ENCODE measurements at regions not wholly inside any gene's neighbourhood (a gene's known extent, or its start where the extent isn't known, plus 50 kb on each side); places are given as distances from the start of the nearest gene placed in this dataset.

- Histone ChIP-seq H3K36me3 (ENCODE audit: insufficient read depth, low read length) (no peaks in the 10 kb centered on the region), H3K9me3 (ENCODE audit: control insufficient read depth, insufficient read depth, low read length) (0 out of 2 replicates have a peak, but pooled peaks cover under 1% of the 10 kb centered on the region), H3K4me1 (ENCODE audit: insufficient read depth, low read length) (no peaks in the 10 kb centered on the region), H3K9ac (ENCODE audit: low read depth, low read length) (no peak overlapping the region)
Measured at GRCh38 chr12:115421796-115422709, 738.1 kb upstream of the TBX3 start.

- Histone ChIP-seq H3K36me3 (ENCODE audit: insufficient read depth, low read length) (no peaks in the 10 kb centered on the region), H3K9me3 (ENCODE audit: control insufficient read depth, insufficient read depth, low read length) (peaks cover 3% of the 10 kb centered on the region; the same call in 1 of the 2 replicates), H3K9ac (ENCODE audit: low read depth, low read length) (no peak overlapping the region), H3K4me1 (ENCODE audit: insufficient read depth, low read length) (no peaks in the 10 kb centered on the region)
Measured at GRCh38 chr12:115421350-115421749, 737.4 kb upstream of the TBX3 start.

GRCh38 chr12:115419145-115419646 is 735.2 kb upstream of the TBX3 start:
- H3K36me3 ChIP-seq (ENCODE audit: insufficient read depth, low read length), result no peaks in the 10 kb centered on the region
- H3K9ac ChIP-seq (ENCODE audit: low read depth, low read length), result no peak overlapping the region
- H3K9me3 ChIP-seq (ENCODE audit: control insufficient read depth, insufficient read depth, low read length), result peaks cover 3% of the 10 kb centered on the region; the same call in 1 of the 2 replicates
- H3K4me1 ChIP-seq (ENCODE audit: insufficient read depth, low read length), result no peaks in the 10 kb centered on the region

GRCh38 chr12:115417610-115418009 is 733.6 kb upstream of the TBX3 start:
- Histone ChIP-seq H3K36me3 (ENCODE audit: insufficient read depth, low read length) (no peaks in the 10 kb centered on the region), H3K9ac (ENCODE audit: low read depth, low read length) (no peak overlapping the region), H3K9me3 (ENCODE audit: control insufficient read depth, insufficient read depth, low read length) (peaks cover 3% of the 10 kb centered on the region; the same call in 1 of the 2 replicates), H3K4me1 (ENCODE audit: insufficient read depth, low read length) (no peaks in the 10 kb centered on the region)

DNA sequence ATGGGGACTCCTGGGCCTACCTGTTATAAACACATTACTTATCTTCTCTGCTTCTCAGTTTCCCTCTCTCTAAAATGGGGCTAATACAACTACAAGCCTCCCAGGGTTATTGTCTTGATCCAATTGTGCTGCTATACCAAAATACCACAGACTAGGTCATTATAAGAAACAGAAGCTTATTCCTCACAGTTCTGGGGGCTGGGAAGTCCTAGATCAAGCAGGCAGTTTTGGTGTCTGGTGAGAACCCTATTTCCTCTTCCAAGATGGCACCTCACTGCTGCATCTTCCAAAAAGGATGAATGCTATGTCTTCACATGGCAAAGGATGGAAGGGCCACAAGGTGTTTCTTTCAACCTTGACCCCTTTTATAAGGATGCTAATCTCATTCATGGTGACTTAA is 732.9 kb upstream of the TBX3 start:
- no peak overlapping the region for H3K9ac ChIP-seq (ENCODE audit: low read depth, low read length)
- peaks cover 1% of the 10 kb centered on the region; the same call in 1 of the 2 replicates for H3K4me1 ChIP-seq (ENCODE audit: insufficient read depth, low read length)
- H3K9me3 ChIP-seq (ENCODE audit: control insufficient read depth, insufficient read depth, low read length), result peaks cover 3% of the 10 kb centered on the region; the same call in 1 of the 2 replicates
- no peaks in the 10 kb centered on the region for H3K36me3 ChIP-seq (ENCODE audit: insufficient read depth, low read length)

- H3K4me1 ChIP-seq (ENCODE audit: insufficient read depth, low read length), result peaks cover 13% of the 10 kb centered on the region; the same call in 1 of the 2 replicates
- no peak overlapping the region for H3K9ac ChIP-seq (ENCODE audit: low read depth, low read length)
- H3K9me3 ChIP-seq (ENCODE audit: control insufficient read depth, insufficient read depth, low read length), result peaks cover 3% of the 10 kb centered on the region; the same call in 1 of the 2 replicates
- H3K36me3 ChIP-seq (ENCODE audit: insufficient read depth, low read length), result no peaks in the 10 kb centered on the region
Measured at GRCh38 chr12:115413626-115414025, 729.7 kb upstream of the TBX3 start.

DNA sequence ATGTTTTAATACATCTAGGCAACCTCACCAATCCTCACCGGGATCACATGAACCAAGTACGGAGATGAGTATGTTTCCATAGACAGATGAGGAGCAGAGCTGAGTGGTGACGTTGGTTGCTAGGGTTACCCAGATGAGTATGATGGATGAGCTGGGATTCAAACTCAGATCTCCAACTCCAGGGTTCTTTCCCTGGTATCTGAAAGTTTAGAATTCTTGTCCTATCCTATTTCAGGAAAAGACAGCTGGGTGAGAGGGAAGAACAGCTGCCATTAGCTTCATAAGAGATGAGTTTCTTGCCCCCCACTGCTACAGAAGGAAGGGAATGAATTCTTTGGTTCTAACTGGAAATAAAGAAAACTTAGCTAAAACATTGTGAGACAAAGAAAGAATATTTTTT is 728.9 kb upstream of the TBX3 start:
- no peak overlapping the region for H3K9ac ChIP-seq (ENCODE audit: low read depth, low read length)
- peaks cover 3% of the 10 kb centered on the region; the same call in 1 of the 2 replicates for H3K9me3 ChIP-seq (ENCODE audit: control insufficient read depth, insufficient read depth, low read length)
- H3K36me3 ChIP-seq (ENCODE audit: insufficient read depth, low read length), result no peaks in the 10 kb centered on the region
- H3K4me1 ChIP-seq (ENCODE audit: insufficient read depth, low read length), result peaks cover 13% of the 10 kb centered on the region; the same call in 1 of the 2 replicates

- Histone ChIP-seq H3K4me1 (ENCODE audit: insufficient read depth, low read length) (peaks cover 13% of the 10 kb centered on the region; the same call in 1 of the 2 replicates), H3K36me3 (ENCODE audit: insufficient read depth, low read length) (no peaks in the 10 kb centered on the region), H3K9me3 (ENCODE audit: control insufficient read depth, insufficient read depth, low read length) (no peaks in the 10 kb centered on the region), H3K9ac (ENCODE audit: low read depth, low read length) (no peak overlapping the region)
Measured at GRCh38 chr12:115411121-115411520, 727.1 kb upstream of the TBX3 start.

- Histone ChIP-seq H3K36me3 (ENCODE audit: insufficient read depth, low read length) (no peaks in the 10 kb centered on the region), H3K4me1 (ENCODE audit: insufficient read depth, low read length) (peaks cover 13% of the 10 kb centered on the region; the same call in 1 of the 2 replicates)
Measured at GRCh38 chr12:115408642-115409041, 724.7 kb upstream of the TBX3 start.

DNA sequence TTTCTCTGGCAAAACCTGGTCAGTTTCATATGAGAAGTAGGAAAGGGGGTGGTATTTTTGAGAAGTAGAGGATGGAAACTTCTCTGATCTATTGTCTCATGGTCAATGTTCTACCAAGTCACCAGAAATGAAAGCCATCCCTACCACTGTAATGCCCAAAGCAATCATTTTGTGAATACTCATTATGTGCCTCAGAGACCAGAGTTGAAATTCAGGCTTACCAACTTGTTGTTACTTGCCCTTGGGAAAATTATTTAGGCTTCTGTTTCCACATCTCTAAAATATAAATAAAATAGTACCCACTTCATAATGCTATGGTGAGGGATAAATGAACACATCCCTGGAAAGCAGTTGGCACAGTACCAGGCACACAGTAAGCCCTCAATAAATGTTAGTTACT is 723.7 kb upstream of the TBX3 start:
- Histone ChIP-seq H3K9ac (ENCODE audit: low read depth, low read length) (no peak overlapping the region), H3K36me3 (ENCODE audit: insufficient read depth, low read length) (no peaks in the 10 kb centered on the region), H3K4me1 (ENCODE audit: insufficient read depth, low read length) (peaks cover 13% of the 10 kb centered on the region; the same call in 1 of the 2 replicates), H3K9me3 (ENCODE audit: control insufficient read depth, insufficient read depth, low read length) (no peaks in the 10 kb centered on the region)

More at GRCh38 chr12:115408642-115409041, 724.7 kb upstream of the TBX3 start:
- no peaks in the 10 kb centered on the region for H3K9me3 ChIP-seq (ENCODE audit: control insufficient read depth, insufficient read depth, low read length)
- no peak overlapping the region for H3K9ac ChIP-seq (ENCODE audit: low read depth, low read length)

DNA sequence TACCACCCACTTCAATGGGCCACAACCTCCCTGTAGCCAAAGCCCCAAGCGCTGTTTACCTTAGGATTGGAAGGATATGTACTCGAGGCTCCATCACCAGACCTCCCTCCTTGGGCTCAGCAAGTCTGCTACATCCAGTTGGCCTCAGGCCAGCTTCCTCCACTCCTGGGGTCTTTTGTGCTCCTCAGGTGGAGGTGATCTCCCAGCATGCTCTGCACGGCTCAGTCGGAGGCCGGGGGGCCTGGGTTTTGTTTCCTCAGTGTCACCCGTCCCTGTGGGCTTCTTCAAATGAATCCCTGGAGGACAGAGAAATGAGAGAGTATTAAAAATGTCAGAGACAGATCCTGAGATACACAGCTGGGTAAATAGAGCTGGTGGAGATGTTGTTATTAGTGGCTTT is 723.1 kb upstream of the TBX3 start:
- H3K9ac ChIP-seq (ENCODE audit: low read depth, low read length), result no peak overlapping the region
- H3K4me1 ChIP-seq (ENCODE audit: insufficient read depth, low read length), result peaks cover 13% of the 10 kb centered on the region; the same call in 1 of the 2 replicates
- H3K9me3 ChIP-seq (ENCODE audit: control insufficient read depth, insufficient read depth, low read length), result no peaks in the 10 kb centered on the region
- no peaks in the 10 kb centered on the region for H3K36me3 ChIP-seq (ENCODE audit: insufficient read depth, low read length)

GRCh38 chr12:115405471-115405860 is 721.5 kb upstream of the TBX3 start:
- Histone ChIP-seq H3K4me1 (ENCODE audit: insufficient read depth, low read length) (no peaks in the 10 kb centered on the region), H3K9me3 (ENCODE audit: control insufficient read depth, insufficient read depth, low read length) (no peaks in the 10 kb centered on the region), H3K9ac (ENCODE audit: low read depth, low read length) (no peak overlapping the region), H3K36me3 (ENCODE audit: insufficient read depth, low read length) (no peaks in the 10 kb centered on the region)

- H3K9me3 ChIP-seq (ENCODE audit: control insufficient read depth, insufficient read depth, low read length), result no peaks in the 10 kb centered on the region
Measured at GRCh38 chr12:115404761-115405470, 720.9 kb upstream of the TBX3 start.

GRCh38 chr12:115403689-115404088 is 719.7 kb upstream of the TBX3 start:
- no peak overlapping the region for H3K9ac ChIP-seq (ENCODE audit: low read depth, low read length)
- no peaks in the 10 kb centered on the region for H3K36me3 ChIP-seq (ENCODE audit: insufficient read depth, low read length)
- no peaks in the 10 kb centered on the region for H3K9me3 ChIP-seq (ENCODE audit: control insufficient read depth, insufficient read depth, low read length)
- H3K4me1 ChIP-seq (ENCODE audit: insufficient read depth, low read length), result no peaks in the 10 kb centered on the region

More at GRCh38 chr12:115404761-115405470, 720.9 kb upstream of the TBX3 start:
- H3K9ac ChIP-seq (ENCODE audit: low read depth, low read length), result no peak overlapping the region
- H3K4me1 ChIP-seq (ENCODE audit: insufficient read depth, low read length), result no peaks in the 10 kb centered on the region
- no peaks in the 10 kb centered on the region for H3K36me3 ChIP-seq (ENCODE audit: insufficient read depth, low read length)

Data from ES-I3 (cell line).